HepG2 (cell line): ENCODE measurements at regions not wholly inside any gene's neighbourhood (a gene's known extent, or its start where the extent isn't known, plus 50 kb on each side); places are given as distances from the start of the nearest gene placed in this dataset.

Experiments
- BORCS8-MEF2B ChIP-seq: sonication (generic); formaldehyde crosslinking; IDR thresholded peaks from 2 replicates; pipeline ENCODE4 v1.8.0; 2022; ENCODE audit warnings: mild to moderate bottlenecking, missing genetic modification reagents
- BRCA1 ChIP-seq: sonication (generic); formaldehyde crosslinking; IDR thresholded peaks from 2 replicates; pipeline ENCODE4 v1.4.0; 2020; ENCODE audit warnings: missing genetic modification reagents
- CAMTA2 ChIP-seq: sonication (generic); formaldehyde crosslinking; IDR thresholded peaks from 2 replicates; pipeline ENCODE4 v1.4.0; 2020; ENCODE audit warnings: mild to moderate bottlenecking, missing genetic modification reagents, borderline replicate concordance
- CHCHD3 ChIP-seq: sonication (generic); formaldehyde crosslinking; IDR thresholded peaks from 2 replicates; pipeline ENCODE4 v1.8.0; 2022; ENCODE audit warnings: mild to moderate bottlenecking, missing genetic modification reagents, moderate library complexity
- DDIT3 ChIP-seq: sonication (generic); formaldehyde crosslinking; IDR thresholded peaks from 2 replicates; pipeline ENCODE4 v1.4.0; 2020; ENCODE audit warnings: mild to moderate bottlenecking, missing genetic modification reagents
- E2F2 ChIP-seq: sonication (generic); formaldehyde crosslinking; IDR thresholded peaks from 2 replicates; pipeline ENCODE4 v1.4.0; 2020; ENCODE audit warnings: missing genetic modification reagents, borderline replicate concordance
- EP300 ChIP-seq, 3 experiments: sonication (generic) in 1 of 3; formaldehyde crosslinking in 1 of 3; IDR thresholded peaks; 2 replicates each; pipeline versions ENCODE4 v1.5.1 to v1.6.1; 2011 to 2020; ENCODE audit warnings: low read depth in 2 of 3, low read length in 2 of 3, borderline replicate concordance in 1 of 3, improper control_type of control experiment in 1 of 3, mild to moderate bottlenecking in 1 of 3, missing genetic modification reagents in 1 of 3, moderate library complexity in 1 of 3
- EZH2 ChIP-seq: conservative IDR thresholded peaks from 2 replicates; pipeline ENCODE4 v1.6.1; 2012; ENCODE audit warnings: mild to moderate bottlenecking, low read depth, low read length, moderate library complexity
- POLR2A ChIP-seq, 2 experiments: IDR thresholded peaks; 2 replicates each; pipeline ENCODE4 v1.6.1; 2011; ENCODE audit warnings: low read depth in 2 of 2, low read length in 2 of 2, mild to moderate bottlenecking in 1 of 2, moderate library complexity in 1 of 2; ENCODE audit not compliant: insufficient read depth in 1 of 2
- U2AF2 ChIP-seq: fragments of 200-400 bp; formaldehyde crosslinking; IDR thresholded peaks from 2 replicates; pipeline ENCODE4 v1.6.1; 2017; ENCODE audit warnings: low read depth, mild to moderate bottlenecking, low read length
- ZNF142 ChIP-seq: sonication (generic); formaldehyde crosslinking; IDR thresholded peaks from 2 replicates; pipeline ENCODE4 v1.4.0; 2020; ENCODE audit warnings: missing genetic modification reagents
- ZNF205 ChIP-seq: IDR thresholded peaks from 2 replicates; pipeline ENCODE4 v1.6.1; 2018; ENCODE audit warnings: missing biosample characterization, missing genetic modification reagents
- ZNF3 ChIP-seq: IDR thresholded peaks from 2 replicates; pipeline ENCODE4 v1.7.0; 2017; ENCODE audit warnings: inconsistent platforms
- TF ChIP-seq, protein P1 (sequence below), 2 experiments: IDR thresholded peaks; 2 replicates each; pipeline ENCODE4 v1.6.1; 2011 to 2012; ENCODE audit warnings: low read length in 2 of 2, borderline replicate concordance in 1 of 2, low read depth in 1 of 2, mild to moderate bottlenecking in 1 of 2, moderate library complexity in 1 of 2

DNA sequence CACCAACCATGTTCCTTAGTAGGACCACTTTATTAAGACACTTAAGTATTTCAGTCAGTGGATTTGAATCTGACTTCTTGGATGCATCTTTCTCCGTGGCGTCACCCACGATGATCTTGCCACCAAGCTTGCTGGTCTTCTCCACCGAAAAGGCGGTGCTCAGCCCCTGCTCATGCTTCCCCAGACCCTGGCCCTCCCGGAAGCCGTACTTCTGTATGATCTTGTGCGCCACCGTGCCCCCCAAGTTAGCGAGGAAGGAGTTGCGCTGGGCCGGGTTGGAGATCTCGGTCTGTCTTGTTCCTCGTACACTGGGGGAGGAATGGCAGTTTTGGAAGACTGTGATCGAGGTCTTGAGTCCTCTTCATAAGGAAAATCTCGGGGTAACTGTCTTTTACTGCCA, 213.4 kb upstream of the NANOGP8 start:
- TF ChIP-seq ZNF3 (CRISPR knock-in tag) (no peak), E2F2 (CRISPR knock-in tag) (no peak), BRCA1 (CRISPR knock-in tag) (no peak), ZNF142 (CRISPR knock-in tag) (no peak), ZNF205 (no peak), CAMTA2 (CRISPR knock-in tag) (no peak), CHCHD3 (CRISPR knock-in tag) (no peak), POLR2A (IDR thresholded peaks at IDR 0.05; ENCODE audit: insufficient read depth in 1 of 2, low read depth in 2 of 2, low read length in 2 of 2) (no peak), BORCS8-MEF2B (CRISPR knock-in tag) (no peak), DDIT3 (CRISPR knock-in tag) (no peak), EZH2 (no peak), EP300 (IDR thresholded peaks at IDR 0.05; ENCODE audit: low read depth in 2 of 2, low read length in 2 of 2) (no peak), EP300 (CRISPR knock-in tag; IDR thresholded peaks at IDR 0.05; ENCODE audit: borderline replicate concordance) (no peak), U2AF2 (no peak)
- TF ChIP-seq, protein P1, sequence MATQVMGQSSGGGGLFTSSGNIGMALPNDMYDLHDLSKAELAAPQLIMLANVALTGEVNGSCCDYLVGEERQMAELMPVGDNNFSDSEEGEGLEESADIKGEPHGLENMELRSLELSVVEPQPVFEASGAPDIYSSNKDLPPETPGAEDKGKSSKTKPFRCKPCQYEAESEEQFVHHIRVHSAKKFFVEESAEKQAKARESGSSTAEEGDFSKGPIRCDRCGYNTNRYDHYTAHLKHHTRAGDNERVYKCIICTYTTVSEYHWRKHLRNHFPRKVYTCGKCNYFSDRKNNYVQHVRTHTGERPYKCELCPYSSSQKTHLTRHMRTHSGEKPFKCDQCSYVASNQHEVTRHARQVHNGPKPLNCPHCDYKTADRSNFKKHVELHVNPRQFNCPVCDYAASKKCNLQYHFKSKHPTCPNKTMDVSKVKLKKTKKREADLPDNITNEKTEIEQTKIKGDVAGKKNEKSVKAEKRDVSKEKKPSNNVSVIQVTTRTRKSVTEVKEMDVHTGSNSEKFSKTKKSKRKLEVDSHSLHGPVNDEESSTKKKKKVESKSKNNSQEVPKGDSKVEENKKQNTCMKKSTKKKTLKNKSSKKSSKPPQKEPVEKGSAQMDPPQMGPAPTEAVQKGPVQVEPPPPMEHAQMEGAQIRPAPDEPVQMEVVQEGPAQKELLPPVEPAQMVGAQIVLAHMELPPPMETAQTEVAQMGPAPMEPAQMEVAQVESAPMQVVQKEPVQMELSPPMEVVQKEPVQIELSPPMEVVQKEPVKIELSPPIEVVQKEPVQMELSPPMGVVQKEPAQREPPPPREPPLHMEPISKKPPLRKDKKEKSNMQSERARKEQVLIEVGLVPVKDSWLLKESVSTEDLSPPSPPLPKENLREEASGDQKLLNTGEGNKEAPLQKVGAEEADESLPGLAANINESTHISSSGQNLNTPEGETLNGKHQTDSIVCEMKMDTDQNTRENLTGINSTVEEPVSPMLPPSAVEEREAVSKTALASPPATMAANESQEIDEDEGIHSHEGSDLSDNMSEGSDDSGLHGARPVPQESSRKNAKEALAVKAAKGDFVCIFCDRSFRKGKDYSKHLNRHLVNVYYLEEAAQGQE (IDR thresholded peaks at IDR 0.05; ENCODE audit: borderline replicate concordance in 1 of 2, low read depth in 1 of 2, low read length in 2 of 2): no peak
